Right cardiac atrium (tissue), 5 donors: ENCODE measurements at regions not wholly inside any gene's neighbourhood (a gene's known extent, or its start where the extent isn't known, plus 50 kb on each side); places are given as distances from the start of the nearest gene placed in this dataset.
A peak's percentile ranks its signal among the peaks of the same experiment; 100 is the strongest.

Experiments used
- ATAC-seq, 2 donors: fragments of 200-7000 bp; cut with Tn5 transposase; one replicate each; pipeline versions ENCODE4 v1.8.0 to v1.9.1; 2020; ENCODE audit warnings: moderate library complexity in 2 of 2, mild to moderate bottlenecking in 1 of 2
- DNase-seq, 3 donors: peaks; one replicate each; pipeline ENCODE4 v3.0.0-alpha.2; 2020
- H3K27ac ChIP-seq: one replicate; pipeline ENCODE4 v1.5.1; 2013; ENCODE audit warnings: mild to moderate bottlenecking, low read length, control low read depth, moderate library complexity
- H3K27me3 ChIP-seq: one replicate; pipeline ENCODE4 v1.6.1; 2013; ENCODE audit not compliant: control insufficient read depth, insufficient read depth
- H3K4me1 ChIP-seq: one replicate; pipeline ENCODE4 v1.6.1; 2013; ENCODE audit warnings: low read length; ENCODE audit not compliant: control insufficient read depth, insufficient read depth
- H3K4me3 ChIP-seq: one replicate; pipeline ENCODE4 v1.5.1; 2013; ENCODE audit warnings: low read length, control low read depth
- H3K9me3 ChIP-seq: one replicate; pipeline ENCODE4 v1.6.1; 2013; ENCODE audit warnings: low read length; ENCODE audit not compliant: control insufficient read depth
- WGBS: extraction: QIAGEN DNeasy Blood & Tissue Kit; methylation state at CpG from one replicate; pipeline ENCODE4 v1.1.7; 2013; 5-methylcytosine and 5-hydroxymethylcytosine counted together
- intact Hi-C, 4 donors: fragments of 100-400 bp; cut with DNase I; formaldehyde crosslinking; loops; one replicate each; pipeline versions ENCODE4 v1.11.0 to v1.14.0; 2022 to 2023
- donor health status: healthy with polysubstance abuse.
- donor health status: DM: no; HTN: yes; CAD: no.
- donor health status: DM: no; HTN: no; CAD: no.
- donor health status: DM: no; HTN: yes; CAD: no; lungs with severe emphysema.
- donor health status: DM: yes; HTN: yes; CAD: no.

DNA sequence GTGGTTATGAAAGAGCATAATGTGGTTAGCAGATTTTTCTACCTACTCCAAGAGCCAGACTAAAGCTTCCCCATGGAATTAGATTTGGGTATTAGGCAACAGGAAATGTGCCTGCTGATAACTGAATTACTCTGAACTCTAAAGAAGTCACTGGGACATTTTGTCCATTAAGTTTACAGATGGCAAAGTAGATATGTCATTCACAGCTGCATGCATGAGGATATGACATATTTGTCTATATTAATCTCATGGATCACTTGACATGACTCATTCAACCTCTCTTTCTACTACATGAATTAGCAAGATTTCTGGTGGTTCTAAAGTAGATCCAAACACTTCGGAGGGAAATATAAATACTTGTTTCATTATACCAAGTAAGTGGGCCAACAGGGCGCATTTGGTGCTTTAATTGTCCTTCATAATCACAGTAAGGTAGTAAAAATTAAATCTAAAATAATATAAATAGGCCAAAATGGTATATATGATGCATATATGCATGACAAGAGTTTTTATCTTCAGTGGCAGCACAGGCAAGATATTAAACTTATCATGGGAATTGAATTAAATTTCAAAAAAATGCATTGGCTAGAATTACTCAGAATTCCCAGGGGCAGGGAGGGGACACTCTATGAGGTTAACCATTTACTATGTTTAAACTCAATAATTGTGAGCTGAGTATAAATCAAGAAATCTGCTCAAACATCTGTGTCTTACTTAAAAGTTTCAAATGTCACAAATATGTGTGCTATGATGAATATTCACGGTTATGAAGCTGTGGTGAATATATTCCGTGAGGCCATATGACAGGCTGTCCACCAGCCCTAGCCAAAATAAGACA lies 365.3 kb upstream of the KCNMB2 start:
- intact Hi-C loops = no loop called here
- Histone ChIP-seq H3K4me3 (no peak overlapping the region), H3K4me1 (no peaks in the 10 kb centered on the region), H3K27me3 (no peaks in the 10 kb centered on the region), H3K9me3 (no peaks in the 10 kb centered on the region), H3K27ac (no peak overlapping the region)
- 73% methylated on average over 4 of the region's 4 CpGs for WGBS
- DNase-seq (no peak), ATAC-seq (peak; percentile 92 to 97)

GRCh38 chr3:178172121-178172520 lies 364.1 kb upstream of the KCNMB2 start:
- ATAC-seq (no peak), DNase-seq (no peak)
- H3K27me3 ChIP-seq = no peaks in the 10 kb centered on the region
- H3K9me3 ChIP-seq = no peaks in the 10 kb centered on the region
- no peak overlapping the region for H3K27ac ChIP-seq
- intact Hi-C loops = no loop called here
- H3K4me1 ChIP-seq = no peaks in the 10 kb centered on the region
- H3K4me3 ChIP-seq = no peak overlapping the region
- 94% methylated on average over 2 of the region's 2 CpGs for WGBS

GRCh38 chr3:178174201-178174915 lies 361.9 kb upstream of the KCNMB2 start:
- Histone ChIP-seq H3K27ac (no peak overlapping the region), H3K4me3 (no peak overlapping the region), H3K27me3 (no peaks in the 10 kb centered on the region), H3K9me3 (no peaks in the 10 kb centered on the region), H3K4me1 (no peaks in the 10 kb centered on the region)
- 86% methylated on average over 2 of the region's 2 CpGs for WGBS
- ATAC-seq (no peak), DNase-seq (no peak)
- intact Hi-C loops = no loop called here

DNA sequence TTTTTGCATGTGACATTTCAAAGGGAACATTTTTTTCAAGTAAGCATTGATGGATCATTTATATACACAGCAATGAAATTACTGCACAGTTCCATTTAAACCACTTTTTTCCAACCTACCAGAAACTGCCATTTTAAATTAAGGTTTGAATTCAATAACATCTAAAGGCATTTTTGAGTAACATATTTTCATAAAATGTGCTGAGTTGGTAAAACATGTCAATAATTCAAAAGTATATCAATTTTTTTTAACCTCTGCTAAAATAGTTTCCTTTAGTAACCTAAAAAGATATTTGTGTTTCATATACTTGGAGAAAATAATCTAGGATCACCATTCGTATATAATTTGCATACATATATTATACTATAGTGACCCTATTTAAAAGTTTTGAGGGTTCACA lies 355.1 kb upstream of the KCNMB2 start:
- intact Hi-C loops = no loop called here
- Histone ChIP-seq H3K27ac (no peak overlapping the region), H3K4me3 (no peak overlapping the region), H3K9me3 (no peaks in the 10 kb centered on the region), H3K27me3 (no peaks in the 10 kb centered on the region), H3K4me1 (peaks cover 2% of the 10 kb centered on the region)
- 97% methylated on average over 1 of the region's 1 CpG for WGBS
- ATAC-seq (no peak), DNase-seq (no peak)

- Histone ChIP-seq H3K9me3 (no peaks in the 10 kb centered on the region), H3K27ac (no peak overlapping the region), H3K4me1 (peaks cover 2% of the 10 kb centered on the region), H3K27me3 (no peaks in the 10 kb centered on the region), H3K4me3 (no peak overlapping the region)
- no peak for ATAC-seq
- DNase-seq = no peak
- intact Hi-C loops = no loop called here
- 60% methylated on average over 4 of the region's 4 CpGs for WGBS
Measured at GRCh38 chr3:178181784-178182183, 354.5 kb upstream of the KCNMB2 start.

- peak in 1 of 2 donors; percentile 50 for ATAC-seq
- H3K4me3 ChIP-seq = no peak overlapping the region
- peak in 1 of 3 donors; percentile 13 for DNase-seq
- WGBS = 44% methylated on average over 5 of the region's 5 CpGs
- intact Hi-C loops = no loop called here
- no peaks in the 10 kb centered on the region for H3K9me3 ChIP-seq
- no peaks in the 10 kb centered on the region for H3K27me3 ChIP-seq
- H3K4me1 ChIP-seq = peaks cover 2% of the 10 kb centered on the region
- peak overlapping the region; percentile 20 for H3K27ac ChIP-seq
Measured at GRCh38 chr3:178182337-178182779, 353.9 kb upstream of the KCNMB2 start.

GRCh38 chr3:178184833-178185232 lies 351.4 kb upstream of the KCNMB2 start:
- DNase-seq = no peak
- ATAC-seq = no peak
- Histone ChIP-seq H3K27me3 (no peaks in the 10 kb centered on the region), H3K27ac (no peak overlapping the region), H3K4me1 (peaks cover 2% of the 10 kb centered on the region), H3K4me3 (no peak overlapping the region), H3K9me3 (no peaks in the 10 kb centered on the region)
- intact Hi-C loops = no loop called here
- 96% methylated on average over 2 of the region's 2 CpGs for WGBS

DNA sequence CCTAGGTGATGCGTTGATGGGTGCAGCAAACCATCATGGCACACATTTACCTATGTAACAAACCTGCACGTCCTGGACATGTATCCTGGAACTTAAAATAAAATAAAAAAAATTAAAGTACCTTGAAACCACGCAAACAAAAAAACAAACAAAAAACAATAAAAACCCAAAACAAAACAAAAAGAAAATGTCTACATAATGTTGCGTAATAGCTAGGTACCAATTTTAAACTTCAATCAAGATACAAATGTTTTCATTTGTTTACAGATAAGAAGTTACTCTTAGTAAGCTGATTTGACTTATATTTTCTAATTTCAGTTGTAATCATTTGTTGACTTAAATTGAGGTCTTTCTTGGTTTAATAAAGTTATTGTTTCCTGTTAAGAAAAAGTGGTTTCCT lies 349.6 kb upstream of the KCNMB2 start:
- H3K4me3 ChIP-seq = no peak overlapping the region
- intact Hi-C loops = no loop called here
- H3K27me3 ChIP-seq = no peaks in the 10 kb centered on the region
- no peak overlapping the region for H3K27ac ChIP-seq
- WGBS = 97% methylated on average over 4 of the region's 4 CpGs
- ATAC-seq = no peak
- H3K4me1 ChIP-seq = peaks cover 2% of the 10 kb centered on the region
- no peaks in the 10 kb centered on the region for H3K9me3 ChIP-seq
- no peak for DNase-seq

DNA sequence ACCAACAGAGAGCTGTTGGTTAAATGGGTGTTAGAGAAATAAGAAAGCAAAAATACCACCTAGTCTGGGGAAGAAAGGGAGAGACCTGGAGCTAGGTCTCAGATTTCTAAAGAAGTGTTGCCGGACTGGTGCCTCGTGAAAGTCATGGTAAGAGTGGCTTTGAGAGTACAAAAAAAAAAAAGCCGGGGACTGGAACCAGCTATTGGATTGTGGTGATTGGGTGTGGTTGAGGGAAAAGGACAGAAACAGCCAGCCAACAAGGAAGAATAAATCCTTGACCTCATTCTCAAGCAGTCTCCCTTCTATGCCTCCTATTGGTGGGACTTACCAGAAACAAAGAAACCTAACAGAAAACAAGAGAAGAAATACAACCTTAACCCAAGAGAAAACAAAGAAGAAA lies 346.4 kb upstream of the KCNMB2 start:
- H3K9me3 ChIP-seq = no peaks in the 10 kb centered on the region
- no peak overlapping the region for H3K4me3 ChIP-seq
- DNase-seq = no peak
- intact Hi-C loops = no loop called here
- ATAC-seq = no peak
- no peak overlapping the region for H3K27ac ChIP-seq
- H3K27me3 ChIP-seq = no peaks in the 10 kb centered on the region
- H3K4me1 ChIP-seq = no peaks in the 10 kb centered on the region
- 93% methylated on average over 3 of the region's 3 CpGs for WGBS

- DNase-seq (no peak), ATAC-seq (no peak)
- WGBS = 52% methylated on average over 1 of the region's 1 CpG
- Histone ChIP-seq H3K9me3 (no peaks in the 10 kb centered on the region), H3K27me3 (no peaks in the 10 kb centered on the region), H3K4me1 (no peaks in the 10 kb centered on the region), H3K4me3 (no peak overlapping the region), H3K27ac (no peak overlapping the region)
- intact Hi-C loops = no loop called here
Measured at GRCh38 chr3:178193846-178194245, 342.4 kb upstream of the KCNMB2 start.

DNA sequence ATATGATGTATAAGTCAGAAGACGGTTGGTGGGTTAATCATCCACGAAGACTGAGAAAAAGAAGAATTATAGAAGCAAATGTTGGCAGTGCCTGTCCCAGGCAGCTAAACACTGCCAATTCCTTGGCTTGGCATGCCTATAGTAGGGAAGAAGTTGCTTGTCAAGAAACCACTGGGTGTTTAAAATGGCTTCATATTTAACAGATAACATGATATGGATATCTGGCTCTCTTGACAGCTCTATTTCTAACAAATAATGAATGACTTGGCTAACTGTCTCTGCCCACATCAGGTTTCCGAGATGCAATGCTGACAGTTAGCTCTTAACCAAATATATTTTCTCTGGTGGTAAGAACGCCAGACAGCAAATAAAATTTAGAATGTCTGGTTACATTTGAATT lies 341.7 kb upstream of the KCNMB2 start:
- WGBS = 67% methylated on average over 4 of the region's 4 CpGs
- no peaks in the 10 kb centered on the region for H3K9me3 ChIP-seq
- no peaks in the 10 kb centered on the region for H3K27me3 ChIP-seq
- H3K4me3 ChIP-seq = no peak overlapping the region
- no peaks in the 10 kb centered on the region for H3K4me1 ChIP-seq
- ATAC-seq (no peak), DNase-seq (no peak)
- intact Hi-C loops = no loop called here
- H3K27ac ChIP-seq = no peak overlapping the region
